ENCODE measurements at regions not wholly inside any gene's neighbourhood (a gene's known extent, or its start where the extent isn't known, plus 50 kb on each side); places are given as distances from the start of the nearest gene placed in this dataset.
A peak's percentile ranks its signal among the peaks of the same experiment; 100 is the strongest.

DNA sequence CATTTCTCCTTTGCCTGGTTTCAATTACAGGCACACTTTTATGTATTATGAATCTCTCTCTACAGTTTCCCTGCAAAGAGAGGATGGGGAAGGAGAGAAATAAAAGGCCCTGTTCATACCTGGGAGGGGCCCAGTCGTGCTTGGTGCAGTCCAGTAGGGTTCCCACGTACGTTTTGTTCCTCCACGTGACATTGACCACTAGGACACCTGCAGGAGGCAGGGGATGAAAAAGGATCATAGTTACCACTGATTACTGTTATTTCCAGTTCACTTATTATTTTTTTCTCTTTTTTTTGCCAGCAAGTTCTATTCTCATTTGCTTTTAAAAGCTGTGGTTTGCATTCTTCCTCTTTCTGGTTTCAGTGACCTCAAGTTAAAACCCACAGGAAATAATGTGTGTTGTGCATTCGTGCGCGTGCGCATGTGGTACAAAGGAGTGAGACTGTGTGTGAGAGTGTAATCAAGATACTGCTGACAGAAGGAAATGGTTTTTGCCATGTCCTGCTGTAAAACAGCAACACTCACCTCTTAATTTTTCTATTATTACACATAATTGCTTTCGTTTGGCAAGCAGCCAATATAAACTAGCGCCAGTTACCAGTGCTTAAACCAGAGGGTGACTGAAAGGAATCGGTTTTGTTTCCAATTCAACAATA, 96.8 kb downstream of the ZNF608 start:
- H3K27ac ChIP-seq = peak overlapping the region; percentile 50
- H3K9ac ChIP-seq (ENCODE audit: low read depth in 2 of 2, low read length in 2 of 2) = peak overlapping the region in 1 of 2 donors; percentile 14

GRCh38 chr5:124648902-124649467, 97.5 kb downstream of the ZNF608 start:
- no peak for TF ChIP-seq CTCF (IDR thresholded peaks at IDR 0.05)
- no peak overlapping the region for H3K4me3 ChIP-seq
- no peaks in the 10 kb centered on the region for H3K27me3 ChIP-seq
- peak overlapping the region; percentile 50 for H3K27ac ChIP-seq
- intact Hi-C loops (cut with DNase I) = no loop called here
- H3K4me1 ChIP-seq = peaks cover 12% of the 10 kb centered on the region
- DNase-seq = no peak
- H3K9ac ChIP-seq (ENCODE audit: low read depth in 2 of 2, low read length in 2 of 2) = no peak overlapping the region
- H3K36me3 ChIP-seq = no peaks in the 10 kb centered on the region
- H3K9me3 ChIP-seq = no peaks in the 10 kb centered on the region

More for the DNA sequence above, 96.8 kb downstream of the ZNF608 start:
- no peak for TF ChIP-seq CTCF (IDR thresholded peaks at IDR 0.05)
- peaks cover 12% of the 10 kb centered on the region for H3K4me1 ChIP-seq
- H3K36me3 ChIP-seq = no peaks in the 10 kb centered on the region
- intact Hi-C loops (cut with DNase I) = no loop called here
- no peaks in the 10 kb centered on the region for H3K27me3 ChIP-seq
- peak; percentile 82 for DNase-seq
- no peaks in the 10 kb centered on the region for H3K9me3 ChIP-seq
- no peak overlapping the region for H3K4me3 ChIP-seq

- Histone ChIP-seq H3K9me3 (no peaks in the 10 kb centered on the region), H3K27me3 (no peaks in the 10 kb centered on the region), H3K9ac (ENCODE audit: low read depth in 2 of 2, low read length in 2 of 2) (no peak overlapping the region), H3K36me3 (no peaks in the 10 kb centered on the region), H3K4me3 (no peak overlapping the region), H3K4me1 (peaks cover 9% of the 10 kb centered on the region), H3K27ac (no peak overlapping the region)
- no peak for DNase-seq
- no peak for TF ChIP-seq CTCF (IDR thresholded peaks at IDR 0.05)
- intact Hi-C loops (cut with DNase I) = no loop called here
Observed at GRCh38 chr5:124647352-124647751, 99.1 kb downstream of the ZNF608 start.

DNA sequence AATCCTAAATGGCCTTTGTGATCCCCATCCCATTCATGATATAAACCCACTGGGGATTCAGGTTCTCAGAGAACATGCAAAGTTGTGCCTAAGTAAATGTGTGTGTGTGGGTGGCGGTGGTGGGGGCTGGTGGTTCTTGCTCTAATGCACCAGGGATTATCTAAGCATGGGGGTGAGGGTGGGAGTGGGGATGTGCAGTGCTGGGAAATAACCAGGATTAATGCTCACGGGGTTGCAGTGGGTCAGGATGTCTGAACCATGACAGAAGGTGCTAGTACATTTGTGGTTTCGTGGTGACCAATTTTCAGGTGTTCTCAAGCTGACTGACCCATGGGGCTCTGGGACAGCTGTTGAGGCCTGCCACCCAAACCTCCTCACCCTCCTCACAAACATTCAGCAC, 101.0 kb downstream of the ZNF608 start:
- H3K4me3 ChIP-seq = no peak overlapping the region
- no peaks in the 10 kb centered on the region for H3K9me3 ChIP-seq
- H3K4me1 ChIP-seq = peaks cover under 1% of the 10 kb centered on the region
- no peak for TF ChIP-seq CTCF (IDR thresholded peaks at IDR 0.05)
- no peak for DNase-seq
- intact Hi-C loops (cut with DNase I) = no loop called here
- H3K27ac ChIP-seq = no peak overlapping the region
- H3K9ac ChIP-seq (ENCODE audit: low read depth in 2 of 2, low read length in 2 of 2) = no peak overlapping the region
- H3K36me3 ChIP-seq = no peaks in the 10 kb centered on the region
- no peaks in the 10 kb centered on the region for H3K27me3 ChIP-seq

- Histone ChIP-seq H3K4me1 (no peaks in the 10 kb centered on the region), H3K4me3 (no peak overlapping the region), H3K9me3 (no peaks in the 10 kb centered on the region), H3K36me3 (no peaks in the 10 kb centered on the region), H3K27ac (no peak overlapping the region), H3K9ac (ENCODE audit: low read depth in 2 of 2, low read length in 2 of 2) (no peak overlapping the region), H3K27me3 (no peaks in the 10 kb centered on the region)
- no peak for TF ChIP-seq CTCF (IDR thresholded peaks at IDR 0.05)
- intact Hi-C loops (cut with DNase I) = no loop called here
- no peak for DNase-seq
Observed at GRCh38 chr5:124644582-124644981, 101.9 kb downstream of the ZNF608 start.

Data from colonic mucosa (tissue), 4 donors.